Activated effector memory CD4-positive, alpha-beta T cell treated with Interleukin-2 at 50 U/mL for 16 hours (primary cell): ENCODE measurements at regions not wholly inside any gene's neighbourhood (a gene's known extent, or its start where the extent isn't known, plus 50 kb on each side); places are given as distances from the start of the nearest gene placed in this dataset.
A peak's percentile ranks its signal among the peaks of the same experiment; 100 is the strongest.

Experiments used
- DNase-seq: peaks from one replicate; pipeline ENCODE4 v3.0.0-alpha.2; 2020

DNA sequence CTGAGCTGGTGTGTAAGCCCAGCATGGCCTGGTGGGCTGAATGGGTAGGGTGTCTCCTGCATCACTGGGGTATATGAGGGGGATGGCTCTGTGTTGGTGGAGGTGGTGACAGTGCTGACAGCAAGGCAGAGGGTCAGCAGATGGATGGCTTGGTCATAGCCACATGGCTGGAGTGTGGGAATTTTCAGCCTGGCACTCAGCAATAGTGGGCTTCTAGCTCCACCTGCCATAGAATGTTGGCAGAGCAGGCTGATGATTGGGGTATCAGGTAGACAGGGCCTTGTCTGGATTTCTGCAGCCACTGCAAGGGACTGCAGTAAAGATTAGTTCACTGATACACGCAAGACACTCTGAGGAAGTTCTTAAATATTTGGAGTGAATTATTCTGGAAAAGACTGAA, 137.5 kb upstream of the BACH2 start:
- DNase-seq: no peak

DNA sequence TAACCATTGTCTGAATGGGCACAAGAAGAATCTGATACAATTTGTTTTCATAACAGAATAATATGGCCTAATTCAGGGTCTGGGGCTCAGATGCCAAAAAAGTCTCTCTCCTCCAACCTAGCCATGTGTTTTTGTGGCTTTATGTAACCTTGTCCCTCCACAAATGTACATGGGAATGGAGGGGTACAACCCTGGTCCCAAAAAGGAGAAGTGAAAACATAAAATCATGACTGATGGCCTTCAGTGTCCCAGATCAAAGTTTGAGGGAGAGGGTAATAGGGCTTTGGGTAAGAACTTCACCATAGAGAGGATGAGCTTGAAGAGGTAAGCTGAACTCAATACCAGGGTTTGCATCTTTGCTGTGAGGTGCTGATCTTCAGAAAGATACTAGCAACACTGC, 136.3 kb upstream of the BACH2 start:
- no peak for DNase-seq

GRCh38 chr6:90432041-90432775, 135.6 kb upstream of the BACH2 start:
- no peak for DNase-seq

- DNase-seq: no peak
These were observed 134.9 kb upstream of the BACH2 start for GRCh38 chr6:90431576-90431975.

- DNase-seq: no peak
These were observed 133.1 kb upstream of the BACH2 start for GRCh38 chr6:90429713-90430112.

DNA sequence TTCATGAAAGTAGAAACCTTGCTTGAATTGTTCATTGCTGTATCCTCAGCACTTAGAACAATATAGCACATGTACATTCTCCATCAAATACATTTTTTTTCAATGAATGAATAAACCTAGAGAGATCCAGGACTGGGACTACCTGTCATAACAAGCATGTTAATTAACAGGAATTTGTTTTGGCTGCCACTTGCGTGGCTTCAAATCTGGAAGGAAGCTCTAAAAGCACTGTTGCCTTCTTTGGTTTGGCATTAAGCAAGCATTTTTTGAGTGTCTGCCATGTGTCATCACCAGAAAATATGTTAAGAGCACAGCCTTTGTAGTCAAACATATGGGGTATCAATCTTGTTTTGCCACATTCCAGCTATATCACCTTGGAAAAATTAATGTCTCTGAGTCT, 131.9 kb upstream of the BACH2 start:
- DNase-seq: no peak

GRCh38 chr6:90425161-90425641, 128.6 kb upstream of the BACH2 start:
- DNase-seq: no peak

GRCh38 chr6:90424580-90424979, 127.9 kb upstream of the BACH2 start:
- no peak for DNase-seq

- no peak for DNase-seq
These were observed 125.0 kb upstream of the BACH2 start for GRCh38 chr6:90421666-90422065.

DNA sequence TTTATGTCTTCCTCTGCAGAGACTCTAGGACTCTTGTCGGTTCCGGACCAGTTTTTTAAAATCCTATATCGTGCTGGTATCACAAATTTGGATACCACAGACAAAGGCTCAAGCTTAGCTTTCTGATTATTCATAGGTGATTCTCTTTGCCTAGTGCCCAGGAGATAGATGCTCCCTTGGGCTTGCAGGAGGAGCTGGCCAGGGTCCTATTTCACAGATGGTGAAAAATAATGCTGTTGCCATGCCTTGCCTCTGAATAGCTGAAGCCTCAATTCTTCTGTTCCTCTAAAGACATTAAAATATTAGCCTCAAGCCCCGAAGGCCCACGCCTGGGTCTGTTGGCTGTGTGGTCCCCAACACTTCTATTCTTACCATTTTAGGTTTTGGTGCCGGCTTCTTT, 123.9 kb upstream of the BACH2 start:
- DNase-seq: no peak

GRCh38 chr6:90417385-90417784, 120.7 kb upstream of the BACH2 start:
- DNase-seq: no peak

- no peak for DNase-seq
These were observed 119.7 kb upstream of the BACH2 start for GRCh38 chr6:90416322-90416721.

DNA sequence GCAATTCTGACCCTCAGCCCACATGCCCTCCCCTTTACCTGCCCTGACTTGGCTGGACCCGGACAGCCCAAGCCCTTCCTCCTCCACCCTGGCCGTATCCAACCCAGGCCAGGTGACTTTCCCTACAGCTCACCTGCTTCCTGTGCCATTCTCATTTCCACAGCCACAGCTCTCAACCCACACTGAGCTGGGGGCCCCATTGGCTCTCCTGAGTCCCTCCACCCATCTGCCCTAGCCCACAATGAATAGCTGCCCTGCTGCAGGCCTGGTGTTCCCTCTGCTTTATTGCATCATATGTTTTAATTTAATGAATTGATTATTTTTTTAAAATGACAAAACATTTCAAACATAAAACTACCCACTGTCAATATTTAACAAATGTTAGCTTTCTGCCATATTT, 118.5 kb upstream of the BACH2 start:
- no peak for DNase-seq

DNA sequence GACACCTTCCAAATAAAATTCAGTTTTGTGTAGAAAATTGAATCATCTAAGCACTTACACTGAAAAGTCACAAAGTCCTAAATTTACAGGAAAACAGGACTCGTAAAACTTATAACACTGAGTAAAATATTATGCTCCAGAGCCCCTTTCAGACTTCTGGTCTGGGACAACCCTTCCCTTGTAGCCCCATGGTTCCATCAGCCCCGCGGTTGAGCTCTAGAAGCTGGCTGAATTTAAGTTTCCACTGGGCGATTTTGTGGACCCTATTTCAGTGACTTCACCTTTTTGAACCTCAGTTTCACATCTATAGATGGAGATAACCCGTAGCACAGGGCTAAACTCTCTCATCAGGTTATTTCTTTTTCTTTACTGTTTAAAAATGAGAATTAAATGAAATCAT, 117.7 kb upstream of the BACH2 start:
- no peak for DNase-seq

- peak; percentile 72 for DNase-seq
These were observed 117.2 kb upstream of the BACH2 start for GRCh38 chr6:90413867-90414266.

- no peak for DNase-seq
These were observed 116.8 kb upstream of the BACH2 start for GRCh38 chr6:90413396-90413795.

- no peak for DNase-seq
These were observed 116.1 kb upstream of the BACH2 start for GRCh38 chr6:90412538-90413369.

DNA sequence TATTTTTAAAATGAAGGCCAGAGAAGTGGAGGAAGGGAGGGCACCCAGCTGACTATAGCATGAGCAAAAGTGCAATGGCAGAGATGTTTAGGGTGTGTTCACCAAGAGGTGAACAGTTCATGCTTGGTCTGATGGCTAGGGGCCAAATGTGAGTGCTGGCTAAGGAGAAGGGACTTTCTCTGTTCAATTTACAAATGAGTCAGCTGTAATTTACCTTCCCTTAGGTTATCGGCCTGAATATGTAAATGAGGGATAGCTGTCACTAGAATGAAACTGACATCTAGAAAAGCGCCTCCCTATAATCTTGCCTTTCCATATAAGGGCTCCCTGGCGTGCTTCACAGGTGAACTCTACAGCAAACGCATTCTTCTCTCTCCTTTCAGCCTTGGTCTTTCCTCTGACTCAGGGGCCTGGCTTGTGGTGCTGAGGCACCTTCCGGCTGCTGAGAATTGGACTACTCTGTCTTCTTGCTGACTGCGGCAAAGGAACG, 114.7 kb upstream of the BACH2 start:
- DNase-seq: peak; percentile 63

DNA sequence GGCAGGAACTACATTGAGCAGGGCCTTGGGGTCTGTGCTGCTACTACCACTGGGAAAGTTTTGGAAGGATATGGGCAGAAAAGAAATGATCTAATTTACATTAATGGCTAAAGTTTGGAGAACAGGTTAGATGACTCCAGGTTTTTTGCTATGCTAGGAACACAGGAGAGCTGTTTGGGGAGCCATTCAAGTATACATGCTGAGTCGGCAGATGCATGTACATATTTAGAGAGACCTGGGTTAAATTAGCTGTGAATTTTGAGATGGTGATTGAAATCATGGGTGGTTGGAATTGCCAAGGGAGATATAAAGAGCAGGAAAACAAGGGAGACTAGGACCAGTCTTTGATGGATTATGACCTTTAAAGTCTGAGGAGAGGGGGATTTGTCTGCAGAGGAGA, 113.1 kb upstream of the BACH2 start:
- DNase-seq: no peak

DNA sequence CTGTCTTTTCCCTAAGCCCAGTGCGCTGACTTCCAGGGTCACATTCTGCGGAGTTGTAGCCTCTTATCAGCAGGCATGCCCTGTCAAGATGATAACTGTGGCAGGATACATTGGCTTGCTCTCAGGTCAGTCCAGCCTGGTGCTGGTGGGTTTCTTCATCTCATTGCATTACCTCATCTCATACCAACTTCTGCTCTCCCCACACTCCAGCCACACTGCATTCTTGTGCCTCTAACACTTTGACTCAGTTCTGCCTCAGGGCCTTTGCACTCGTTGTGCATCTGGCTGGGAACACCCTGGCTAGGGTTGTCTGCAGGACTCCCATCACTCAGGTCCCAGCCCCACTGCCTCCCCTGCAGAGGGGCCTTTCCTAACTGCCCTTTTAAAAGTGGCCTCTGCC, 110.3 kb upstream of the BACH2 start:
- no peak for DNase-seq

- no peak for DNase-seq
These were observed 109.6 kb upstream of the BACH2 start for GRCh38 chr6:90406142-90406794.

- no peak for DNase-seq
These were observed 107.1 kb upstream of the BACH2 start for GRCh38 chr6:90403489-90404381.

DNA sequence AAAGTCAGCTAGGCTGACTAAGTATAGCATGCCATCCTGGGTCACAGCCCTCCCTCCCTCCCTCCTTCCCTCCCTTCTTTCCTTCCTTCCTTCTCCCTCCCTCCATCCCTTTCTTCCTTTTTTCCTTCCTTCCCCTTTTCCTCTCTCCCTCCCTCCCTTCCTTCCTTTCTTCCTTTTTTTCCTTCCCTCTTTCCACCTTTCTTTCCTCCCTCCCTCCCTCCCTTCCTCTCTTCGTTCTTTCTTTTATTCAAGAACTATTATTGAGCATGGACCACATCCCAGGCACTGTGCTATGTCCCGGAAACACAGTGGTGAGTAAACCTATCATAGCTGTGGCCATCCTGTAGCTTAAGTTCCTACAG, 106.2 kb upstream of the BACH2 start:
- DNase-seq: no peak
